ENCODE measurements at regions not wholly inside any gene's neighbourhood (a gene's known extent, or its start where the extent isn't known, plus 50 kb on each side); places are given as distances from the start of the nearest gene placed in this dataset.
"Not testable (repeated sequence)": the region's sequence is repeated elsewhere in the genome, so short reads cannot be mapped to it uniquely, and the experiment has no call there.

DNA sequence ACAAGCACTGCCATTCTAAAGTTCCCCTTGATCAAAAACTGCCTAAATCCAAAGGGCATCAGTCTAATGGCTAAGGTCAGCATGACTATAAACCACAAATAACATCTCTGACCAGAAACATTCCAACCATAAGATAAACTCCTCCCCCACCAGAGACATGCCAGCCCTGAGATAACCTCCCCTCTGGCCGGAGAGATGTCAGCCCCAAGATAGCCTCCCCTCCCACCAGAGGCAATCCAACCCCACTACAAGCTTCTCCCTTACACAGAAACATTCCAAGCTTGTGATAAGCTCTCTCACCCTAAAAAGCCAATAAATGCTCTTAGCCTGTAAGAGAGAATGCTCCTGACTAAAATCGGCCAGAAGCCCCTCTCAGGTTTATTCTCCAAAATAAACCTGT is 267.0 kb upstream of the POU1F1 start:
- TF ChIP-seq, protein P1, sequence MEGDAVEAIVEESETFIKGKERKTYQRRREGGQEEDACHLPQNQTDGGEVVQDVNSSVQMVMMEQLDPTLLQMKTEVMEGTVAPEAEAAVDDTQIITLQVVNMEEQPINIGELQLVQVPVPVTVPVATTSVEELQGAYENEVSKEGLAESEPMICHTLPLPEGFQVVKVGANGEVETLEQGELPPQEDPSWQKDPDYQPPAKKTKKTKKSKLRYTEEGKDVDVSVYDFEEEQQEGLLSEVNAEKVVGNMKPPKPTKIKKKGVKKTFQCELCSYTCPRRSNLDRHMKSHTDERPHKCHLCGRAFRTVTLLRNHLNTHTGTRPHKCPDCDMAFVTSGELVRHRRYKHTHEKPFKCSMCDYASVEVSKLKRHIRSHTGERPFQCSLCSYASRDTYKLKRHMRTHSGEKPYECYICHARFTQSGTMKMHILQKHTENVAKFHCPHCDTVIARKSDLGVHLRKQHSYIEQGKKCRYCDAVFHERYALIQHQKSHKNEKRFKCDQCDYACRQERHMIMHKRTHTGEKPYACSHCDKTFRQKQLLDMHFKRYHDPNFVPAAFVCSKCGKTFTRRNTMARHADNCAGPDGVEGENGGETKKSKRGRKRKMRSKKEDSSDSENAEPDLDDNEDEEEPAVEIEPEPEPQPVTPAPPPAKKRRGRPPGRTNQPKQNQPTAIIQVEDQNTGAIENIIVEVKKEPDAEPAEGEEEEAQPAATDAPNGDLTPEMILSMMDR (CRISPR knock-in tag; IDR thresholded peaks at IDR 0.05), result not testable (repeated sequence)
- not testable (repeated sequence) for TF ChIP-seq YY1 (IDR thresholded peaks at IDR 0.05; ENCODE audit: insufficient read depth, insufficient replicate concordance, low read depth, low read length); MIER3 (CRISPR knock-in tag; IDR thresholded peaks at IDR 0.05; ENCODE audit: borderline replicate concordance); SRSF1 (optimal IDR thresholded peaks at IDR 0.05; ENCODE audit: low read depth, low read length); MEIS2 (CRISPR knock-in tag; IDR thresholded peaks at IDR 0.05); ZNF530 (CRISPR knock-in tag; IDR thresholded peaks at IDR 0.05; ENCODE audit: low read depth); ZNF776 (CRISPR knock-in tag; IDR thresholded peaks at IDR 0.05); SIN3A (IDR thresholded peaks at IDR 0.05; ENCODE audit: borderline replicate concordance, low read depth, low read length); CC2D1A (CRISPR knock-in tag; IDR thresholded peaks at IDR 0.05); POLR2A (IDR thresholded peaks at IDR 0.05; ENCODE audit: insufficient read depth in 1 of 2, low read depth in 2 of 2, low read length in 2 of 2)
- TF ChIP-seq, protein P2, sequence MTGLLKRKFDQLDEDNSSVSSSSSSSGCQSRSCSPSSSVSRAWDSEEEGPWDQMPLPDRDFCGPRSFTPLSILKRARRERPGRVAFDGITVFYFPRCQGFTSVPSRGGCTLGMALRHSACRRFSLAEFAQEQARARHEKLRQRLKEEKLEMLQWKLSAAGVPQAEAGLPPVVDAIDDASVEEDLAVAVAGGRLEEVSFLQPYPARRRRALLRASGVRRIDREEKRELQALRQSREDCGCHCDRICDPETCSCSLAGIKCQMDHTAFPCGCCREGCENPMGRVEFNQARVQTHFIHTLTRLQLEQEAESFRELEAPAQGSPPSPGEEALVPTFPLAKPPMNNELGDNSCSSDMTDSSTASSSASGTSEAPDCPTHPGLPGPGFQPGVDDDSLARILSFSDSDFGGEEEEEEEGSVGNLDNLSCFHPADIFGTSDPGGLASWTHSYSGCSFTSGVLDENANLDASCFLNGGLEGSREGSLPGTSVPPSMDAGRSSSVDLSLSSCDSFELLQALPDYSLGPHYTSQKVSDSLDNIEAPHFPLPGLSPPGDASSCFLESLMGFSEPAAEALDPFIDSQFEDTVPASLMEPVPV (CRISPR knock-in tag; IDR thresholded peaks at IDR 0.05), result not testable (repeated sequence)

Data from HepG2 (cell line).